ENCODE measurements at regions not wholly inside any gene's neighbourhood (a gene's known extent, or its start where the extent isn't known, plus 50 kb on each side); places are given as distances from the start of the nearest gene placed in this dataset.

GRCh38 chr21:28821276-28822122 is 171.2 kb downstream of the LTN1 start:
- 3% methylated on average over 6 of the region's 6 CpGs for WGBS (ENCODE audit: insufficient coverage, low coverage, missing lambda C conversion rate)
- H3K27me3 ChIP-seq (ENCODE audit: control insufficient read depth in 2 of 2, insufficient read depth in 2 of 2, low read length in 2 of 2): no peaks in the 10 kb centered on the region
- ATAC-seq (no peak), FAIRE-seq (no peak), DNase-seq (ENCODE audit: extremely low read depth in 1 of 4, low spot score in 3 of 4) (no peak)
- H3K4me2 ChIP-seq (ENCODE audit: insufficient read depth, low read length): no peak overlapping the region
- no peaks in the 10 kb centered on the region for H3K79me2 ChIP-seq (ENCODE audit: control insufficient read depth, insufficient read depth, low read length)
- CTCF ChIA-PET (ENCODE audit: low intra/inter-chr PET ratio): no interaction called here
- H3K4me3 ChIP-seq: no peak overlapping the region
- in situ Hi-C loops (cut with MboI) (no loop called here), intact Hi-C loops (cut with micrococcal nuclease) (no loop called here)
- no peaks in the 10 kb centered on the region for H3K9me1 ChIP-seq (ENCODE audit: control insufficient read depth, insufficient read depth, low read length)
- POLR2A ChIA-PET: no interaction called here
- no peaks in the 10 kb centered on the region for H3K36me3 ChIP-seq (ENCODE audit: control insufficient read depth, insufficient read depth, low read length)
- BruUV-seq (replicated peaks): no TSS peak
- no peak overlapping the region for H3K27ac ChIP-seq (ENCODE audit: extremely low read depth, low read depth, low read length)
- no peak overlapping the region for H2AFZ ChIP-seq (ENCODE audit: low read depth, low read length)
- no peak overlapping the region for H3K9ac ChIP-seq (ENCODE audit: insufficient read depth in 1 of 2, low read depth in 2 of 2, low read length in 2 of 2)
- H4K20me1 ChIP-seq (replicated peaks; ENCODE audit: control insufficient read depth, insufficient read depth, low read length): no peaks in the 10 kb centered on the region
- H3K9me3 ChIP-seq (replicated peaks; ENCODE audit: control insufficient read depth, insufficient read depth, low read depth, low read length): no peaks in the 10 kb centered on the region
- no peaks in the 10 kb centered on the region for H3K4me1 ChIP-seq (replicated peaks in 1 of 2; ENCODE audit: control insufficient read depth in 2 of 2, insufficient read depth in 2 of 2, low read length in 2 of 2)
- no peak for TF ChIP-seq FOXP4 (CRISPR knock-in tag; IDR thresholded peaks at IDR 0.05; ENCODE audit: borderline replicate concordance)
- no peak for TF ChIP-seq ARID4B (CRISPR knock-in tag; IDR thresholded peaks at IDR 0.05)
- no peak for TF ChIP-seq SMAD2 (IDR thresholded peaks at IDR 0.05; ENCODE audit: low read depth, low read length)
- no peak for TF ChIP-seq KDM2B (CRISPR knock-in tag; IDR thresholded peaks at IDR 0.05)
- no peak for TF ChIP-seq MTA1 (IDR thresholded peaks at IDR 0.05; ENCODE audit: borderline replicate concordance)
- TF ChIP-seq HEY1 (CRISPR knock-in tag; IDR thresholded peaks at IDR 0.05; ENCODE audit: borderline replicate concordance): no peak
- TF ChIP-seq JUN (IDR thresholded peaks at IDR 0.05; ENCODE audit: borderline replicate concordance, low read depth, low read length): no peak
- no peak for TF ChIP-seq JUN (CRISPR knock-in tag; IDR thresholded peaks at IDR 0.05; ENCODE audit: borderline replicate concordance)
- TF ChIP-seq E2F3 (CRISPR knock-in tag; IDR thresholded peaks at IDR 0.05): no peak
- TF ChIP-seq HDGF (IDR thresholded peaks at IDR 0.05): no peak
- no peak for TF ChIP-seq KAT7 (CRISPR knock-in tag; IDR thresholded peaks at IDR 0.05; ENCODE audit: borderline replicate concordance)
- TF ChIP-seq SMARCA5 (IDR thresholded peaks at IDR 0.05): no peak
- TF ChIP-seq E2F1 (CRISPR knock-in tag; IDR thresholded peaks at IDR 0.05): no peak
